ENCODE measurements at regions not wholly inside any gene's neighbourhood (a gene's known extent, or its start where the extent isn't known, plus 50 kb on each side); places are given as distances from the start of the nearest gene placed in this dataset.
"Not testable (repeated sequence)": the region's sequence is repeated elsewhere in the genome, so short reads cannot be mapped to it uniquely, and the experiment has no call there.

DNA sequence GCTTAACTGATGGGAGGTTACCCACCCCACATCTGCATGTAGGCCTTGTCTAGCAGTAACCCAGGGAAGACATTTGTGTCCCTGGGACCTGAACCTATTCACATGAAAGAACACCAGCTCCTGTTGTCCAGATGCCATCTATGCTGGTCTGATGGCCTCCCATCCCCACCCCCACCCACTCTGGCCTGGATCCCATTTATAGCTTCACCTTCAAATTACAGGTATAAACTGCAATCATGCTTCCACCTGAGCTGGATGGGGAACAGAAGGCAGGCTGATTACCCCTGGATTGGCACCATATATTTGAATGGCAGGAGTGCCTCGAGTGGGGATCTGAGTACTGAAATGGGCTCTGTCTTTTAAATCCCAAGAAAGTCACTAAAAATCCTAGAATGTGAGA is 312.7 kb upstream of the USP24 start:
- no peak for DNase-seq

DNA sequence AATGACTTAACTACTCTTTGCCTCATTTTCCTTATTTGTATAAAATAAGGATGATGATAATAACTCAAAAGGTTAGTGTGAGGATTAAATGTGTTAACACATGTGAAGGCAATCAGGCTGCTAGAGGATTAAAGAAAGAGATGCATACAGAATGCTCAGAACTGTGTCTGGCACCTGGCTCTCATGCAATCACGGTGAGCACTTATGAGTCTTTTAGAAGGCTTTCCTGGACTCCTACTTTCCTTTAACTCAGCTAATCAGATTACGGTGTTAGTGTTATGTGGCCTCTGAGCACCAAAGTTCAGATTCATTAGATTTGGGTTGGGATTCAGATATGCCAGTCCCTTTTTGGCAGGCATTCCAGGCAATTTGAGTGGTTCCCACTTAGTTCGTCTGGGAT is 311.6 kb upstream of the USP24 start:
- no peak for DNase-seq

DNA sequence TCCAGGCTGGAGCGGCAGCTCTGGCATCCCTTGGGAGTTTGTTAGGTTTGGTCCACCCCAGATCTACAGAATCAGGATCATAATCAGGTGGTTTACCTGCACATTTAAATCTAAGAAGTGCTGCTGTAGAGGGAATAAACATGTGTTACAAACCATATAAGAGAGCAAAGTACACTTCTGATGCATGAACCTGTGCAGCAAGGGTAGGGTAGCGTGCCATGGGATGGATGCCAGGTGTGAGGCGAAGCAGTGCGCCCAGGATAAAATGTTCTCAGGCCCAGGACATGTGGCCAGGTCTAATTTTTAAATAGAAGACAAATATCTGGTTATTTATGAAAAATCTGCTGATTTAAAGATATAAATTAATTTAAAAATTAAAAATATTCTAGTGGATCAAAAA is 308.8 kb upstream of the USP24 start:
- DNase-seq, result no peak

DNA sequence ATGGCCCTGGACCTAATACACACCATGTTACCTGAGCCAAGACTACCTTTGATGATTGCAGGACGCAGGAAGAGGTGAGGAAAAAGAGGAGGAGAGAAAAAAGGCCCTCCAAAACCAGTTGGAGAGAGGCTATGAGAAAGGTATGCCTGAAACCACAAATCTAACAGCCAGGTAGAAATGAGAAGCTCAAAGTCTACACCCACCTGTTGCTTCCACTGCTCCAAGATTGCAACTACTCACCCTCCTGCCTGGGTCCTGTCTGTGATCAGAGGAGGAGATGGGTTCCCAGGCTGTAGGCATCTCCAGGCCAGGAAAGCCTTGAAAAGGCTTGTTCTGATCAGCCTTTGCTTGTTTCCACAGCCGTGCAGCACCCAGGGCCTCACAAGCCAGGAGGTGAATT is 307.8 kb upstream of the USP24 start:
- DNase-seq, result no peak

DNA sequence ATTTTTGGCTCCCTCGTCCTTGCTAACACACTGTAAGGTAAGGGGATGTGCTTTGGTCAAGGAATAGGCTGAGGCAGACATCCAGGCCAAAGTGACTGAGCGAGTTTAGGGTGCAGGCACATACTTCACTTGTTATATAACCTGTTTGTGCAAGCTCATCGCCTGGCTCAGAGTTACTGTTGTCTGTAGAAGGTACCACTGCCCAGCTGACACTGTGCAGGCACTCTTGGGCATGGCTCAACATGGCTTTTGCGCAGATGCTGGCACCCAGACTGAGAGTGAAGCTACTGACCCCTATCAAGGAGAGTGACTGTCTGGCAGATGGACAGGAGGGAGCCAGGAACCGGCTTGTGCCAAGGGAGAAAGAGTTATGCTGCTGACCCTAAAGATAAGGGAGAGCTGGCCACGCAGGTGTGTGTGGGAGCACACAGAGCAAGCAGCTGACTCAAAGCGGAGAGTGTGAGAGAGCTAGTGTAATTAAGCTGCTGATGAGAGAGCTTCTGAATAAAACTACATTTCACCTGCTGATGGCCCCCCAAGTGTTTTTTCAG is 307.3 kb upstream of the USP24 start:
- no peak for DNase-seq

DNA sequence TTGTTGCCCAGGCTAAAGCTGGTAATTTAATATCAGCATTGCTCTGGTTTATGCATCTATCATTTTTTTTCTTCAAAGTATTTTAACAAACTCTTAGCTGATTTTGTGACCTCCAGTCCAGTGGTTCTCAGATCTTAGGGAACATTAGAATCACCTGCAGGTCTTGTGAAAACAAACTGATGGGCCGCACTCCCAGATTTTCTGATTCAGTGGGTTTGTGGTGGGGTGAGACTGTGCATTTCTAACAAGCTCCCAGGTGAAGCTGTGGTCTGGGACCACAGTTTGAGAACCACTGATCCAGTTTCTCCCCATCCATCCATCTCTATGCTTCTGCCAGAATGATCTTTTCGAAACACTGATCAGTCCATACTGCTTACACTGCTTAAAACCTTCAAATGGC is 305.7 kb upstream of the USP24 start:
- DNase-seq, result no peak

DNA sequence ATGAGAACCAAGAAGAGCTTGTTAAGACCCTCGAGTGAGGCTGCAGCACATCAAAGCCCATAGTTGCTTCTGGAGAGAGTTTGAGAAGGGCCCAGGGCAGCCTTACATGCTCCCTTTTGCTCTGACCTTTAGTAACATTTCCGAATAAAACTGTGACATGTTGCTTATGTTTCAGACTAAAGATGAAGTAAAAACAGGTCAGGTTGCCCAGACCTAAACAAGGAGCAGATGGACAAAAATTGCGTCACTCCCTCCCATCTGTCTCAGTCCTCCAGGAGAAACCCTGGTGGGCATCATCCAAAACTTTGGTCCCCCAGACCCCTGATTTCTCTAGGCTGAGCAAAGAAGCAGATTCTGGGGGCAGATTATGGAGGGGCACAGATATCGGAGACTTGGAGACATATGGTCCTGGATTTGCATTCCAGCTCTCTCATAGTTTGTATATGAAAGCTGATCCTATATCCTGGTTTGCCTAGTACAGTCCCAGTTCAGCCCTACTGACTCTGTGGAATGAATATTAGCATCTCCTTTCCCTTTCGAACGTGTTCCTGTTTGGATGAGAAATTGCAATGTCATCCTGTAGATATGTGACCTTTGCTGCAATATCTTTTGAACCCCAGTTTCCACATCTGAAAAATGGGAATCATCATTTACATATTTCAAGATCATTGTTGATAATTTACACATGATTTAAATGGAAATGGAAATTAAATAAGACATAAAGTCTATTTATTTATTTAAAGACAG is 304.9 kb upstream of the USP24 start:
- DNase-seq, result no peak

DNA sequence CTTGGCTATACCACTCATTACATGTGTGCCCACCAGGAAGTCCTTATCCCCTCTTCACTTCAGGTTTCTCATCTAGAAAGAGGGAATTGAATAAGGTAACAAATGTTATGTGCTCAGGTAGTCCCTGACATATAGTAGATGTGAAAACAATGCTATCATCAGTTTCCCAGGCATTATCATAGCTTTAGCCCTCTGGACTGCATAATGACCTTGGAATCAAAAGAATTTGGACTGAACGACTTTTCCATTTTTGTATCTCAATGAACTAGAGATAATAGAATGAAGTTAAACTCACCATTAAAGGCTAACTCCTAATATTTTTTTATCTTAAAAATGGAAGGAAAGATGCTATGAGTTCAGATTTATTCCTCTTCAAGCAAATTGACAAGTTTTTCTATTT is 304.1 kb upstream of the USP24 start:
- DNase-seq, result no peak

DNA sequence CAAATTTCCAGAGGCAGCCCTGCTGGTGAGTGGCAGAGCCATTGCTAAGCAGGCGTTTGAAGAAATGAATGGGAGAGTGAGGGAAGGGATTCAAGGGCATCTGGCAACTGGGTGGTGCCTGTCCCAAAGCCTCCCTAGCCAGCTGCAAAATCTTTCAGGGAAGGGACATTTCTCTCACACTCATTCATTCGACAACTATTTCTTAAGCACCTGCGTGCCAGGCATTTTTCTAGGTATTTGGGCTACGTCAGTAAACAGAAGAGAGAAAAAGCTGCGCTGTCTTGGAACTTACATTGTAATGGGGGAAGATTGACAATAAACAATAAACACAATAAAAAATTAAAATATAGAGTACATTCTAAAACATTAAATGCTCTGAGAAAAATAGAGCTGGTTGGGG is 301.9 kb upstream of the USP24 start:
- no peak for DNase-seq

DNA sequence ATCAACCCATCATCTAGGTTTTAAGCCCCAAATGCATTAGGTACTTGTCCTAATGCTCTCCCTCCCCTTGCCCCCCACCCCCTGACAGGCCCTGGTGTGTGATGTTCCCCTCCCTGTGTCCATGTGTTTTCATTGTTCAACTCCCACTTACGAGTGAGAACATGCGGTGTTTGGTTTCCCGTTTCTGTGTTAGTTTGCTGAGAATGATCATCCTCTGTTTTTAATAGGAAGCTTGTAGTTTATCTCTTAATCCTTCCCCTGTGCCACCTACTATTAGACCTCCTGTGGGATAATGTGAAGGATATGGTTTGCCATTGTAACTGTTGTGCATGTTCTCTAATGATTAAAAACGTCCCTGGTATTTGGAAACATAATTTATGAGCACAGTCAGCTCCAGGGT is 299.4 kb upstream of the USP24 start:
- DNase-seq, result not testable (repeated sequence)

DNA sequence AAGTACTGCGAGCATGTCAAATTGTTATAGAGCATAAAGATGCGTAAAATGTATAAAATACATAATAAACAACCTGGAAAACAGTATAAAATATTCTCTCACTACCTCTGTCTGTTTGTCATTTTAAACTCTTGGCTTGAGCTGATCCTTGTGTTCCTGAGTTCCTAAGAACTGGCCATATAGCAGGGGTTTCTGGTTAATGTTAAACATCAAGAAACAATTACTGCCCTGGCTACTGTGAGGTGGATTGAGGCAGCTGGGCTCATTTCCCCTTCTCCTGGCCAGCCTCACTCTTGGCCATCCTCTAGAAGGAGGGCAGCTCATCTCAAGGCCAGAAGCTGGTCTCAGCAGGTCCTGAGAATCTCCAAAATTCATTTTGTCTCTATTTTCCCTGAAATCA is 297.3 kb upstream of the USP24 start:
- DNase-seq, result no peak

DNA sequence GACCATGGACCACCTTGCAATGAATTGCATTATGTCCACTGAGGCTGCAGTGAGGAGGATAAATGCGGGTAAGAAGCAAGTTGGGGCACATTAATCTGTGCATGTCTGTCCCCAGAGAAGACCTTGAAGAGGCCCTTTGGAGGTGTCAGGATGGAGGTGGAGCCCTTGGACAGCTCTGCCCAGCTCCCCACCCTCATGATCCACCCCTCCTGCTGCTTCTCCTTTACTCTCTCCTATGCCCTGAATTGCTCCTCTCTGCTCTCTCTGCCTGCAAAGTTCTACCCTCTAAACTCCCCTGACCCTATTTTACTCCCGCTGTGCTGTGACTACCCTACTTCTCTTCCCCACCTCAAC is 292.4 kb upstream of the USP24 start:
- no peak for DNase-seq

DNA sequence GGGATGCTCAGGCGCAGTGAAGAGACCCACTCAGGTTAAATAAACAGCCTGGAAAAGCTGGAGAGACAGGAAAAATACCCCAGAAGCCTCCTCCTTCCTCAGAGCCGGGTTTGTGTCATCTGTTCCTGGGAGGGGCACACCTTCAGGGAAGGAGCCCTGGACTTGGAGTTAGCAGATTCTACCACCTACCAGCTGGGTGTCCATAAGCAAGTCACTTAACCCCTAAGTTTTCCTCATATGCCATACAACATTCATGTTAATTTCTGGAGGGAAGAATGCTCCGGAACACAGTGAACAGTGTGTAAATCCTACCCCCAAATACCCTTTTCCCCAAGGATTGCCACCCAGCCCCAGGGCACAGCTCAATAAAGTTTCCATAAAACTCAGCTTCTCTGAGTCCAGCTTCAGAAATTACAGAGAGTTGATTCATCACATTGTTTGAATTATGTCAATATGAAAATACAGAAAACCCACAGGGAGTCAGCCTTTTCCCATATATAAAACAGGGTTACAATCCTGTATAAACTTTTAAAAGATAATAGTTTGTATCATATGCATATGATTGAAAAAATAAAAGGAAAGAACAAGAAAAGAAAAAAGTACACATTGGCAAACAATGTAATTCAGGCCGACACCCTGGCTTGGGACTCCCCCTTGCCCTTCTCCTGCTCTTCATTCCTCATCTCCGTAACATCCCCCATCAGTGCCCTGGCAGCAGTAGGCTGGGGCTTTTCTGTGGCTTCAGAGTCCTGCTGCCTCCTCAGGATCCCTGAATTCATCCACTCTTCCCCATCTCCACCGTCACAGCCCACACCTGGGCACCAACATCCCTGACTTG is 291.8 kb upstream of the USP24 start:
- no peak for DNase-seq

DNA sequence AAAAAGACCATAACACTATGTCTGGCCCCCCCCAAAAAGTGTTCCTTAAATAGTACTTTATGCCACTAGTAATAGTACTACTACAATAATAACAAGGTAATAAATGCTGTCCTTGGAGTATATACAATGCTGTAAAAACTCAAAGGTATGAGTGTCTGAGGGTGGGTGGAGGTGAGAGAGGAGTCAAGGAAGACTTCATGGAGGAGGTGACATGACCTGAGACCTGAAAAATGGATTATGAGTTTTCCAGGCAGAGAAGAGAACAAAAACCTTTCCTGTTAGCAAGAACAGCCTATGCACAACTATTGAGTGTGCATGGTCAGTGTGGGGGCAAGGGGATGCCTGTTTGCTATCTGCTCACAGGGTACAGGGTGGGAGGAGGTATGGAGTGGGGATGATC is 290.2 kb upstream of the USP24 start:
- DNase-seq, result no peak

DNA sequence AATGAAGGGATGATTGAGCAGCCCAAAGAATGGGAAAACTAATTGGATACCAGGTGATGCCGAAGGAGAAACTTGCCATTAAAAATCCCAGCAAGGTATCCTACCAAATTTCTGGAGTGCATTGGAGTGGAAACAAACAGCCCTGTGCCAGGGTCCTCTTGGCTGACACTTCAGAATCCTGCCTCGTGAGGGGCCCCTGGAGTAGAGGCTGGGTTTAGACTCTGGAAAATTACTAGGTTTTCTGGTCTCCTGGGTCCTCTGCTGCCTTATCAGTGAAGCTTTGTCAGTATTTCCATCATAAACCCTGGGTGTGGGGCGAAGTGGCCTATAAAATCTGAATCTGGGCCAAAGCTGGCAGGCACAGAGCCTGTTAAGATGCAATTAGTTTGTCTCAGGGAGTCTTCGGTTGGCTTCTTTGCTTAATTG is 289.2 kb upstream of the USP24 start:
- no peak for DNase-seq

DNA sequence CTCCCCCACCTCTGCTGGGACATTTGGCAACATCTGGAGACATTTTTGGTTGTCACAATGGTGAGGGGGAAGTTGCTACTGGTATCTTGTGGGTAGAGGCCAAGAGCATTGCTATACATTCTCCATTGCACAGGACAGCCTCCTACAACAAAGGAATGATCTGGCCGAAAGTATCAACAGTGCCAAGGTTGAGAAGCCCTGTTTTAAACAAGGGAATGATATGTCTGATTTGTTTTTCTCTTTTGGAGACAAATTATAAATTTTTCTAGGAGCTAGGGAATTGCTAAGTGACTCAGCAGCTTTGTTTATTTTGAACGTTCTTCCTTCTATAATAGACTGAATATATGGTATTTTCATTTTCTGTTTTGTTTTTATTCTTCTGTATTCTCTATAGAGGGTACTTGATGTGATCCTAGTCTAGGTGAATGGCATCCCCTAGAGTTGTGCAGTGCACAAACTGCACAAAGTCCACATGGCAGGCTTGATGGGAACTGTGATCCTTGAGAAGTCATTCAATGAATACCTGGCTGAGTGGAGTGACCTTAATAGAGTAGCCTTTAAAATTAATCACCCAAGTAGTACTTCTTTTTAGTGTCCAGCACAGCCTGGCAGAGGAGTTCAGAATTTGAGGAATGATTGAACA is 288.6 kb upstream of the USP24 start:
- DNase-seq, result no peak

DNA sequence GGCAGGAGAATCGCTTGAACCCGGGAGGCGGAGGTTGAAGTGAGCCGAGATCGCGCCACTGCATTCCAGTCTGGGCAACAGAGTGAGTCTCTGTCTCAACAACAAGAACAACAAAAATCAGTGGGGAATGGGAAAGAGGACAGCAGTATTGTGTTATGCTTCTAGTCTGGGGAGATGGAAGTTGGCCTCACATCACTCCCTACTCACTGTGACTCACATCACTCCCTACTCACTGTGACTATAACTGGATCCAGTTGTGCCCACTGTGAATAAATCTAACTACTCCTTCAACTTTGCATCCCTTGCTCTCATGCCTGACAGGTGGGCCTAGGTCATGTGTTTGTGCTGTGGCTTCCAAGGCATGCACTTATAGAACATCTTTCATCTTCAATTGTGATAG is 285.4 kb upstream of the USP24 start:
- DNase-seq, result no peak

DNA sequence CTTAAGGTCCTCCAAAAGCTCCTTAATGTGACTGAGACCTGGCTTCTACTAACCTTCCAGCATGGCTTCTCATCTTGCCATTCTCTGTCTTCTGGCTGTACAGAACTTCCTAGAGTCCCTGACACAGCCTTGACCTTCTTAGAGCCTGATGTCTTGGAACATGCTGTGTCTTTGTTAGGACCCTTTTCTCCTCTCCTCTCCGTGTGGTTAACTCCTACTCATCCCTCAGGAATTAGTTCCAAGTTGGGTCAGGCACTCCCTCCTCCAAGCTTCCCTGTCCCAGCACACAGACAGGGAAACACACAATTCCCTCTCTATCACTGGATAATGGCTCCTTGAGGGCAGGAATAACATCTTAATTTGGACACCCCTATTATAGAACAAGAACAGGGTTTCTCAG is 275.4 kb upstream of the USP24 start:
- DNase-seq, result no peak

DNA sequence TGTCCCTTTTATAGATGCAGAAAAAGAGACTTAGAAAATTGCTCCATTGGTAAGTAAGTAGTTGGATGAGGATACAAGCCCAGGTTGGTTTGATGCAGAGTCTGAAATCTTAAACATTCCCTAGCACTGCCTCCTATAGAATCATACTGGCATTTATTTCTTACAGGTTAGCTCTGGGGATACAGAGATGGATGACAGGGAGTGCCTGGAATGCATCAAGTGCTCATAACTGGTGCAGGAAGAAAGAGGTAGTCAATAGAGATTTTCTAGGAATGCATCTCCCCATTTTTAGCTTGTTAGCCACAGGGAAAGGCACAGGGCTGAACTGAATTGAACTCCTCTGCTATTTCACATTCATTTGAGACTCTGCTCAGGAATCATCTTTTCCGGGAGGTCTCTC is 269.0 kb upstream of the USP24 start:
- DNase-seq, result no peak

DNA sequence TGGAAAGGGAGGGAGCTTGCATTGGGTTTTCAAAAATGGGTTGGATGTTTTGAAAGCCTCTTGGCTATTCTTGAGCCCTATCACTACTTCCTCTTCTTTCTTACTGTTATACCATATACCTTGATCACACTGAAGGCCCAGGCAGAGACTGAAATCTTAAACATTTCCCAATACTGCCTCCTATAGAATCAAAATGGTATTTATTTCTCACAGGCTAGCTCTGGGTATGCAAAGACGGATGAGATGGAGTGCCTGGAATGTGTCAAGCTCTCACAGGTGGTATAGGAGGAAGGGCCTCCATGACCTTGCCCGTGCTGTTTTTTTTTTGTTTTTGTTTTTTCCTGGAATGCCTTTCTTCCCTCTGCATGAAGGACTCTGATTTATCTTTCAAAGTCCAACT is 268.4 kb upstream of the USP24 start:
- DNase-seq, result no peak

DNA sequence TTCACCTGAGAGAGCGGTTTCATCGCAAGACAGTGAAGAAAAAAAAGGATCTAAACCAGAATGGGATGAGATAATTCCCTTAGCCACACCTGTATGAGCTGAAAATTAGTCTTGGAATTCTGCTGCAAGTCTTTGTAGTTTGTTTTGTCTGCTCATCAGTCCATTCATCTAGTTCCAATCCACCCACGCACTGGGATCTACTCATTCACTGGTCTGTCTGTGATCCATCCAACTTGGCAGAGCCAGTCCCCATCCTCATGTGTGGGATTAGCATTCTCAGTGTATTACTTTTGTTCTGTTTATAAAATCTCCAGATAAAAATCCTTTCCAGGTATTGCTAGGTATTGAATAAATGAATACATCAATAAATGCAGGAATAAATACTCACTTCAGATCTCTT is 266.5 kb upstream of the USP24 start:
- DNase-seq, result no peak

DNA sequence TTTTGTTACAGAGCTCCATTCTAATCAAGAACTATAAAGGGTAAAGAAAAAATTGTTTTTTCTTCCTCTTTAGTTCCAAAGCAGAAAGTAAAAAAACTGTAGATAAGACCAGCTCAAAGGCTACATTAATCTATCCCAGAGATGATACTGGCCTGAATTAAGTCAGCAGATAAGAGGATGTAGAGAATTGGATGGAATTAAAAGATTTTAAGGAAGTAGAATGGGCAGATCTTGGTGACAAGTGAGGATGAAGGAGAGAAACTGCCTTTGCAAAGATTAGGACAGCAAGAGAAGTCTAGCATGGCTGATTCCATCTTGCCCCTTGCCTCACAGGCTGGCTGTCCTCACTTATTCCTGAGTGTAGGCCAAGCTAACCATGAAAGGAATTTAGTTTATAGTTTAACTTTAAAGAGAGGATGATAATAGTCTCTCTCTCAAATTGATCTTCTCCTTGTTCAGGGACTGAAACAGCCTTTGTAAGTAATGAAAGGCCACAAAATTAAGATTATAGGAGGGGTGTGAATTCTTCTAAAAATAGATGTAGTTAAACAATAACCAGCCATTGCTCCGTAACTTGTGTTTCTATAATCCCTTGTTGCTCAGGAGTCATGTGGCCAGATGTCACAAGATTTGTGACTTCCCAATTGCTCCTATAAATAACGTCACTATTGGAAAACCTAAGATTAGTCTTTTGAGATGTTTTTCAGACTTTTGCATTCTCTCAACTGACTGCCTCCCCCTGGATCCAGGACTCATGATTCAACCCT is 265.0 kb upstream of the USP24 start:
- DNase-seq, result no peak

DNA sequence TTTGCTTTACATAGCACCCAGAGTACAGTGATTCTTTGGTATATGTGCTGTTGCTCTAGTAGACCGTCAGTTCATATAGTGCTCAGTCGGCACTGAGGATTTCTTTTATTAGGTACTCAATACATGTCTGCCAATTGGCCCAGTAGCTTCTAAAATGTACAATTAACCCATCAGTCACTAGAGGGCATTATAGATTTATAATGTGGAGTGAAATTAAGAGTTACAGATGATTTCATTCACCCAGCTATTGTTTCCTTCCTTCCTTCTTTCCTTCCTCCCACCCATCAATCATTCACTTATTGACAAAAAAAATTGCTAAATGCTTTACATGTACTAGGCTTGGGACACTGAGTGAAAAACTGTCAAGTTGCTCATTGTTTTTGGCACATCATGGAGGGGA is 263.6 kb upstream of the USP24 start:
- no peak for DNase-seq

Data from right kidney (tissue), 1 donor.